ENCODE measurements at regions not wholly inside any gene's neighbourhood (a gene's known extent, or its start where the extent isn't known, plus 50 kb on each side); places are given as distances from the start of the nearest gene placed in this dataset.

DNA sequence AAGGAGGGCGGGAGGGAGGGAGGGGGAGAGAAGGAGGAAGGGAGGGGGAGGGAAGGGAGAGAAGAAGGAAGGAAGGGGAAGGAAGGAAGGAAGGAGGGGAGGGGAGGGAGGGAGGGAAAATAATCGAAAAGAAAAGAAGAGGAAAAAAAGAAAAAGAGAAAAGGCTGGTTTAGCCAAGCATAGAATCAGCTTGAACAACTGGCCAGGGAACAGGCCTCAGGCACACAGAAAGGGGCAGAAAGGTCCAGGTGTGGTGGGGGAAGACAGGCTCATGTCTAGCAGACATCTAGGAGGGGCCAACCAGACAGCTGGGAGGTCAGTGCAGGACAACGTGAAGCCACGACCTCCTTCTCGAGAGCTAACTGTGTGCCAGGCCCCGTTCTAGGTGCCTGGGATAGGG is 141.8 kb downstream of the HSD17B3 start:
- TF ChIP-seq, protein P1, sequence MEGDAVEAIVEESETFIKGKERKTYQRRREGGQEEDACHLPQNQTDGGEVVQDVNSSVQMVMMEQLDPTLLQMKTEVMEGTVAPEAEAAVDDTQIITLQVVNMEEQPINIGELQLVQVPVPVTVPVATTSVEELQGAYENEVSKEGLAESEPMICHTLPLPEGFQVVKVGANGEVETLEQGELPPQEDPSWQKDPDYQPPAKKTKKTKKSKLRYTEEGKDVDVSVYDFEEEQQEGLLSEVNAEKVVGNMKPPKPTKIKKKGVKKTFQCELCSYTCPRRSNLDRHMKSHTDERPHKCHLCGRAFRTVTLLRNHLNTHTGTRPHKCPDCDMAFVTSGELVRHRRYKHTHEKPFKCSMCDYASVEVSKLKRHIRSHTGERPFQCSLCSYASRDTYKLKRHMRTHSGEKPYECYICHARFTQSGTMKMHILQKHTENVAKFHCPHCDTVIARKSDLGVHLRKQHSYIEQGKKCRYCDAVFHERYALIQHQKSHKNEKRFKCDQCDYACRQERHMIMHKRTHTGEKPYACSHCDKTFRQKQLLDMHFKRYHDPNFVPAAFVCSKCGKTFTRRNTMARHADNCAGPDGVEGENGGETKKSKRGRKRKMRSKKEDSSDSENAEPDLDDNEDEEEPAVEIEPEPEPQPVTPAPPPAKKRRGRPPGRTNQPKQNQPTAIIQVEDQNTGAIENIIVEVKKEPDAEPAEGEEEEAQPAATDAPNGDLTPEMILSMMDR (conservative IDR thresholded peaks at IDR 0.05; ENCODE audit: low read depth in 2 of 2), result no peak
- TF ChIP-seq, protein P2, sequence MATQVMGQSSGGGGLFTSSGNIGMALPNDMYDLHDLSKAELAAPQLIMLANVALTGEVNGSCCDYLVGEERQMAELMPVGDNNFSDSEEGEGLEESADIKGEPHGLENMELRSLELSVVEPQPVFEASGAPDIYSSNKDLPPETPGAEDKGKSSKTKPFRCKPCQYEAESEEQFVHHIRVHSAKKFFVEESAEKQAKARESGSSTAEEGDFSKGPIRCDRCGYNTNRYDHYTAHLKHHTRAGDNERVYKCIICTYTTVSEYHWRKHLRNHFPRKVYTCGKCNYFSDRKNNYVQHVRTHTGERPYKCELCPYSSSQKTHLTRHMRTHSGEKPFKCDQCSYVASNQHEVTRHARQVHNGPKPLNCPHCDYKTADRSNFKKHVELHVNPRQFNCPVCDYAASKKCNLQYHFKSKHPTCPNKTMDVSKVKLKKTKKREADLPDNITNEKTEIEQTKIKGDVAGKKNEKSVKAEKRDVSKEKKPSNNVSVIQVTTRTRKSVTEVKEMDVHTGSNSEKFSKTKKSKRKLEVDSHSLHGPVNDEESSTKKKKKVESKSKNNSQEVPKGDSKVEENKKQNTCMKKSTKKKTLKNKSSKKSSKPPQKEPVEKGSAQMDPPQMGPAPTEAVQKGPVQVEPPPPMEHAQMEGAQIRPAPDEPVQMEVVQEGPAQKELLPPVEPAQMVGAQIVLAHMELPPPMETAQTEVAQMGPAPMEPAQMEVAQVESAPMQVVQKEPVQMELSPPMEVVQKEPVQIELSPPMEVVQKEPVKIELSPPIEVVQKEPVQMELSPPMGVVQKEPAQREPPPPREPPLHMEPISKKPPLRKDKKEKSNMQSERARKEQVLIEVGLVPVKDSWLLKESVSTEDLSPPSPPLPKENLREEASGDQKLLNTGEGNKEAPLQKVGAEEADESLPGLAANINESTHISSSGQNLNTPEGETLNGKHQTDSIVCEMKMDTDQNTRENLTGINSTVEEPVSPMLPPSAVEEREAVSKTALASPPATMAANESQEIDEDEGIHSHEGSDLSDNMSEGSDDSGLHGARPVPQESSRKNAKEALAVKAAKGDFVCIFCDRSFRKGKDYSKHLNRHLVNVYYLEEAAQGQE (IDR thresholded peaks at IDR 0.05; ENCODE audit: unreplicated experiment), result no peak
- TF ChIP-seq EZH2phosphoT487 (IDR thresholded peaks at IDR 0.05; ENCODE audit: unreplicated experiment) (no peak), EZH2 (IDR thresholded peaks at IDR 0.05; ENCODE audit: low read depth, unreplicated experiment) (no peak), CREB1 (CRISPR knock-in tag; IDR thresholded peaks at IDR 0.05; ENCODE audit: low read depth) (no peak)
- TF ChIP-seq, protein P3, sequence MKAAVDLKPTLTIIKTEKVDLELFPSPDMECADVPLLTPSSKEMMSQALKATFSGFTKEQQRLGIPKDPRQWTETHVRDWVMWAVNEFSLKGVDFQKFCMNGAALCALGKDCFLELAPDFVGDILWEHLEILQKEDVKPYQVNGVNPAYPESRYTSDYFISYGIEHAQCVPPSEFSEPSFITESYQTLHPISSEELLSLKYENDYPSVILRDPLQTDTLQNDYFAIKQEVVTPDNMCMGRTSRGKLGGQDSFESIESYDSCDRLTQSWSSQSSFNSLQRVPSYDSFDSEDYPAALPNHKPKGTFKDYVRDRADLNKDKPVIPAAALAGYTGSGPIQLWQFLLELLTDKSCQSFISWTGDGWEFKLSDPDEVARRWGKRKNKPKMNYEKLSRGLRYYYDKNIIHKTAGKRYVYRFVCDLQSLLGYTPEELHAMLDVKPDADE (IDR thresholded peaks at IDR 0.05), result no peak
